ENCODE measurements at regions not wholly inside any gene's neighbourhood (a gene's known extent, or its start where the extent isn't known, plus 50 kb on each side); places are given as distances from the start of the nearest gene placed in this dataset.
"Not testable (repeated sequence)": the region's sequence is repeated elsewhere in the genome, so short reads cannot be mapped to it uniquely, and the experiment has no call there.

GRCh38 chr6:150739711-150740349 lies 125.7 kb upstream of the MTHFD1L start:
- no peak for DNase-seq (ENCODE audit: low read depth)

- DNase-seq (ENCODE audit: low read depth): no peak
These were observed 125.0 kb upstream of the MTHFD1L start for GRCh38 chr6:150740453-150740852.

- DNase-seq (ENCODE audit: low read depth): no peak
These were observed 123.8 kb upstream of the MTHFD1L start for GRCh38 chr6:150741633-150742200.

GRCh38 chr6:150744522-150745260 lies 120.8 kb upstream of the MTHFD1L start:
- DNase-seq (ENCODE audit: low read depth): no peak

GRCh38 chr6:150745896-150746295 lies 119.6 kb upstream of the MTHFD1L start:
- DNase-seq (ENCODE audit: low read depth): no peak

- DNase-seq (ENCODE audit: low read depth): no peak
These were observed 118.3 kb upstream of the MTHFD1L start for GRCh38 chr6:150747155-150747554.

GRCh38 chr6:150749091-150749670 lies 116.3 kb upstream of the MTHFD1L start:
- DNase-seq (ENCODE audit: low read depth): no peak

- DNase-seq (ENCODE audit: low read depth): no peak
These were observed 114.2 kb upstream of the MTHFD1L start for GRCh38 chr6:150751296-150751695.

GRCh38 chr6:150752409-150752808 lies 113.1 kb upstream of the MTHFD1L start:
- DNase-seq (ENCODE audit: low read depth): no peak

GRCh38 chr6:150753371-150754064 lies 112.0 kb upstream of the MTHFD1L start:
- DNase-seq (ENCODE audit: low read depth): no peak

GRCh38 chr6:150755042-150755441 lies 110.5 kb upstream of the MTHFD1L start:
- DNase-seq (ENCODE audit: low read depth): no peak

- no peak for DNase-seq (ENCODE audit: low read depth)
These were observed 110.0 kb upstream of the MTHFD1L start for GRCh38 chr6:150755524-150755923.

GRCh38 chr6:150756173-150756572 lies 109.3 kb upstream of the MTHFD1L start:
- DNase-seq (ENCODE audit: low read depth): no peak

GRCh38 chr6:150757807-150758206 lies 107.7 kb upstream of the MTHFD1L start:
- DNase-seq (ENCODE audit: low read depth): not testable (repeated sequence)

GRCh38 chr6:150759483-150759882 lies 106.0 kb upstream of the MTHFD1L start:
- no peak for DNase-seq (ENCODE audit: low read depth)

GRCh38 chr6:150761771-150762170 lies 103.7 kb upstream of the MTHFD1L start:
- DNase-seq (ENCODE audit: low read depth): no peak

GRCh38 chr6:150764334-150765066 lies 101.0 kb upstream of the MTHFD1L start:
- no peak for DNase-seq (ENCODE audit: low read depth)

GRCh38 chr6:150765067-150765764 lies 100.3 kb upstream of the MTHFD1L start:
- DNase-seq (ENCODE audit: low read depth): no peak

- DNase-seq (ENCODE audit: low read depth): no peak
These were observed 99.1 kb upstream of the MTHFD1L start for GRCh38 chr6:150766201-150766997.

- DNase-seq (ENCODE audit: low read depth): no peak
These were observed 98.3 kb upstream of the MTHFD1L start for GRCh38 chr6:150767161-150767560.

Measured in activated T-cell treated with anti-CD3 and anti-CD28 coated beads for 48 hours (primary cell).